ENCODE measurements at regions not wholly inside any gene's neighbourhood (a gene's known extent, or its start where the extent isn't known, plus 50 kb on each side); places are given as distances from the start of the nearest gene placed in this dataset.
"Not testable (repeated sequence)": the region's sequence is repeated elsewhere in the genome, so short reads cannot be mapped to it uniquely, and the experiment has no call there.

DNA sequence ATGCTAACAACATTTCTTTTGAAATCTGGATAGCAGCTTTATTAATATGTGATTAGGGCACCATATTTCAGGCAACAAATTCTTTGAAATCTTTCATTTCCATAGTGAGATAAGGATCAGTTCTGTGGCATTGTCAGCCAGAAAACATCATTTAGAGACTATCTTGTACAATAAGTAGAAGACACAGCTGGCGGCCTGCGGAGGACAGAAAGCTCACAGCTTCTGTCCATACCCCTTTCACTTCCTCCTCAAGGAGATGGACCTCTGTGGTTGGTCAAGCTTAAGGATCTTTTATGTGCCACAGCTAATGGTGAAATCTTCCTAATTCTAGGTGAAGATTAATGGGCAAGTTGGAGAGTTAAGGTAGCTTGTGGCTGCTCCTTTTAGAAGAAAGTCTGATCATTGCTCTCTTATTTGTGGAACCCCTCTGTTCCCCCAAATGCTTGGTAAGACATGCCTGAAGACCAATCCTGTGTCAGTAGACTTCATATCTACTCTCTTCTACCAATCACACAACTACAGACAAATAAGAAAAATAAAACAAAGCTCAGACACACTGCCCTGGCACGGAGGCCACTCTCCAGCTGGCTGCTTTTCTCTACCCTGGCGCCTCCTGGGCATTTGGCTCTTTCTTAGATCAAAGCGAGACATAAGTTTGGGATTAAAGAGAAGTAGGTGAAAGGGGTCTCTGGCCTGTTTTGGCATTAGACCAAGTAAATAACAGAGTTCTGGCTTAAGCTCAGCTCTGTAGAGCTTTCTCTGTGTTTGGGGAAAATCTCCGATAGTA, 5298.2 kb upstream of the TPTE start:
- TF ChIP-seq, protein P1, sequence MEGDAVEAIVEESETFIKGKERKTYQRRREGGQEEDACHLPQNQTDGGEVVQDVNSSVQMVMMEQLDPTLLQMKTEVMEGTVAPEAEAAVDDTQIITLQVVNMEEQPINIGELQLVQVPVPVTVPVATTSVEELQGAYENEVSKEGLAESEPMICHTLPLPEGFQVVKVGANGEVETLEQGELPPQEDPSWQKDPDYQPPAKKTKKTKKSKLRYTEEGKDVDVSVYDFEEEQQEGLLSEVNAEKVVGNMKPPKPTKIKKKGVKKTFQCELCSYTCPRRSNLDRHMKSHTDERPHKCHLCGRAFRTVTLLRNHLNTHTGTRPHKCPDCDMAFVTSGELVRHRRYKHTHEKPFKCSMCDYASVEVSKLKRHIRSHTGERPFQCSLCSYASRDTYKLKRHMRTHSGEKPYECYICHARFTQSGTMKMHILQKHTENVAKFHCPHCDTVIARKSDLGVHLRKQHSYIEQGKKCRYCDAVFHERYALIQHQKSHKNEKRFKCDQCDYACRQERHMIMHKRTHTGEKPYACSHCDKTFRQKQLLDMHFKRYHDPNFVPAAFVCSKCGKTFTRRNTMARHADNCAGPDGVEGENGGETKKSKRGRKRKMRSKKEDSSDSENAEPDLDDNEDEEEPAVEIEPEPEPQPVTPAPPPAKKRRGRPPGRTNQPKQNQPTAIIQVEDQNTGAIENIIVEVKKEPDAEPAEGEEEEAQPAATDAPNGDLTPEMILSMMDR (IDR thresholded peaks at IDR 0.05 in 8 of 11, conservative IDR thresholded peaks at IDR 0.05 in 3 of 11): not testable (repeated sequence)
- not testable (repeated sequence) for TF ChIP-seq POLR2A, POLR2AphosphoS5 (IDR thresholded peaks at IDR 0.05)

Measured in spleen (tissue), 7 donors.